ENCODE measurements at regions not wholly inside any gene's neighbourhood (a gene's known extent, or its start where the extent isn't known, plus 50 kb on each side); places are given as distances from the start of the nearest gene placed in this dataset.

DNA sequence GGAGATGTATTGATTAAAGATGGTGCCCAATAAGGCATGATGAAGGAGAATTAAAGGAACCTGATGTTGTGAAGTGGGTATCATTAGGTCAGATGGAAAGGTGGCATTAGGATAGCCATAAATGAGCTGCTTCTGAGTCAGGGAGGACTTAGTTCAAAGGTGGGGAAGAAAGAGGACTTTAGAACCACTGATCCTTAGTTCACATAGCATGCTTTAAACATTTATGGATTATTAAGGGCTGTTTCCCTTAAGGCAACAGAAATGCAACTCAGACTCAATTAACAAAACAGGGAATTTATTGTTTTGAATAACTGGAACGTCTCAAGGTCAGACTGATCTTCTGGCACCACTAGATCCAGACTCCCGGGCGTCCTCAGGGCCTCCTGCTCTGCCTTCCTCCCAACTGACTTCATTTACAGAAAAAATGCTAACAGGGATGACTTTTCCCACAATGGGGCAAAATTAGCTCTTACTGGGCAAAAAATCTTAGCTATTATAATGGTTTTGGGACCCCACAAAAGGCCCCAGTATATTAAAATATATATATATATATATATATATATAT lies 1526.0 kb downstream of the TBC1D22A start (continued):
- TF ChIP-seq, protein P1, sequence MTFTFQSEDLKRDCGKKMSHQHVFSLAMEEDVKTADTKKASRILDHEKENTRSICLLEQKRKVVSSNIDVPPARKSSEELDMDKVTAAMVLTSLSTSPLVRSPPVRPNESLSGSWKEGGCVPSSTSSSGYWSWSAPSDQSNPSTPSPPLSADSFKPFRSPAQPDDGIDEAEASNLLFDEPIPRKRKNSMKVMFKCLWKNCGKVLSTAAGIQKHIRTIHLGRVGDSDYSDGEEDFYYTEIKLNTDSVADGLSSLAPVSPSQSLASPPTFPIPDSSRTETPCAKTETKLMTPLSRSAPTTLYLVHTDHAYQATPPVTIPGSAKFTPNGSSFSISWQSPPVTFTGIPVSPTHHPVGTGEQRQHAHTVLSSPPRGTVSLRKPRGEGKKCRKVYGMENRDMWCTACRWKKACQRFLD (tag by site-specific recombination; IDR thresholded peaks at IDR 0.05) = no peak
- TF ChIP-seq GFI1B (tag by site-specific recombination; IDR thresholded peaks at IDR 0.05) = no peak
- no peak for TF ChIP-seq ZNF777 (tag by site-specific recombination; IDR thresholded peaks at IDR 0.05; ENCODE audit: borderline replicate concordance)
- no peak for TF ChIP-seq ZNF2 (tag by site-specific recombination; IDR thresholded peaks at IDR 0.05)

DNA sequence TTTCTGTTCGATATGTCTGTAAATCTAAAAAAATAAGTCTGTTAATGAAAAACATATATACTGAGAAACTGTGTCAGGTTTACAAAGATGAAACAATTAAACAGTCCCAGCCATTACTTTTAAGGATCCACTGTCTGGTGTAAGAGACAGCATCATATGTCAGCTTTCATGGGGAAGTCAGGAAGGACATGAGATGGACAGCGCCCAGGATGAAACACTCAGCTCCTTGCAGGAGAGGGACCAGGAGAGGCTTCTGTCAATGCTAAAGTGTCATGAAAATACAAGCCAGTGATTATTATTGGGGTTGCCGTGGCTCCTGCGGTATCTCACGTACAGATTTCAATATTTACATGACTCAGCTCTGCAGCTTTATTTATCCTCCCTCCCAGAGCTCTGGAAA lies 1524.6 kb downstream of the TBC1D22A start:
- TF ChIP-seq REPIN1 (tag by site-specific recombination; IDR thresholded peaks at IDR 0.05; ENCODE audit: low read depth) (no peak), SP7 (tag by site-specific recombination; IDR thresholded peaks at IDR 0.05) (no peak), SP3 (tag by site-specific recombination; IDR thresholded peaks at IDR 0.05) (no peak), MZF1 (tag by site-specific recombination; IDR thresholded peaks at IDR 0.05; ENCODE audit: borderline replicate concordance) (no peak), ZNF76 (tag by site-specific recombination; IDR thresholded peaks at IDR 0.05; ENCODE audit: borderline replicate concordance, low read depth) (no peak), YY1 (tag by site-specific recombination; IDR thresholded peaks at IDR 0.05) (no peak), ZNF777 (tag by site-specific recombination; IDR thresholded peaks at IDR 0.05; ENCODE audit: borderline replicate concordance) (no peak)
- TF ChIP-seq, protein P2, sequence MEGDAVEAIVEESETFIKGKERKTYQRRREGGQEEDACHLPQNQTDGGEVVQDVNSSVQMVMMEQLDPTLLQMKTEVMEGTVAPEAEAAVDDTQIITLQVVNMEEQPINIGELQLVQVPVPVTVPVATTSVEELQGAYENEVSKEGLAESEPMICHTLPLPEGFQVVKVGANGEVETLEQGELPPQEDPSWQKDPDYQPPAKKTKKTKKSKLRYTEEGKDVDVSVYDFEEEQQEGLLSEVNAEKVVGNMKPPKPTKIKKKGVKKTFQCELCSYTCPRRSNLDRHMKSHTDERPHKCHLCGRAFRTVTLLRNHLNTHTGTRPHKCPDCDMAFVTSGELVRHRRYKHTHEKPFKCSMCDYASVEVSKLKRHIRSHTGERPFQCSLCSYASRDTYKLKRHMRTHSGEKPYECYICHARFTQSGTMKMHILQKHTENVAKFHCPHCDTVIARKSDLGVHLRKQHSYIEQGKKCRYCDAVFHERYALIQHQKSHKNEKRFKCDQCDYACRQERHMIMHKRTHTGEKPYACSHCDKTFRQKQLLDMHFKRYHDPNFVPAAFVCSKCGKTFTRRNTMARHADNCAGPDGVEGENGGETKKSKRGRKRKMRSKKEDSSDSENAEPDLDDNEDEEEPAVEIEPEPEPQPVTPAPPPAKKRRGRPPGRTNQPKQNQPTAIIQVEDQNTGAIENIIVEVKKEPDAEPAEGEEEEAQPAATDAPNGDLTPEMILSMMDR (tag by site-specific recombination; IDR thresholded peaks at IDR 0.05) = no peak
- TF ChIP-seq, protein P3, sequence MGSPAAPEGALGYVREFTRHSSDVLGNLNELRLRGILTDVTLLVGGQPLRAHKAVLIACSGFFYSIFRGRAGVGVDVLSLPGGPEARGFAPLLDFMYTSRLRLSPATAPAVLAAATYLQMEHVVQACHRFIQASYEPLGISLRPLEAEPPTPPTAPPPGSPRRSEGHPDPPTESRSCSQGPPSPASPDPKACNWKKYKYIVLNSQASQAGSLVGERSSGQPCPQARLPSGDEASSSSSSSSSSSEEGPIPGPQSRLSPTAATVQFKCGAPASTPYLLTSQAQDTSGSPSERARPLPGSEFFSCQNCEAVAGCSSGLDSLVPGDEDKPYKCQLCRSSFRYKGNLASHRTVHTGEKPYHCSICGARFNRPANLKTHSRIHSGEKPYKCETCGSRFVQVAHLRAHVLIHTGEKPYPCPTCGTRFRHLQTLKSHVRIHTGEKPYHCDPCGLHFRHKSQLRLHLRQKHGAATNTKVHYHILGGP (tag by site-specific recombination; IDR thresholded peaks at IDR 0.05) = no peak
- Histone ChIP-seq H3K4me3 (ENCODE audit: low read depth, low read length) (no peak overlapping the region), H3K9me3 (ENCODE audit: control insufficient read depth, insufficient read depth, low read depth, low read length) (no peaks in the 10 kb centered on the region), H3K27ac (ENCODE audit: extremely low read depth, low read depth, low read length) (no peak overlapping the region), H3K36me3 (ENCODE audit: control insufficient read depth in 2 of 2, insufficient read depth in 1 of 2, low read length in 2 of 2) (no peaks in the 10 kb centered on the region), H3K4me1 (ENCODE audit: control insufficient read depth, insufficient read depth, low read length) (no peaks in the 10 kb centered on the region)
- POLR2A ChIA-PET = no interaction called here
- CTCF ChIA-PET = interaction anchor here (0.7 to 1.4 kb wide), 2 partner anchors 113 to 205 kb away, joined by 3 to 4 read pairs; no protein-coding TSS in a partner anchor

DNA sequence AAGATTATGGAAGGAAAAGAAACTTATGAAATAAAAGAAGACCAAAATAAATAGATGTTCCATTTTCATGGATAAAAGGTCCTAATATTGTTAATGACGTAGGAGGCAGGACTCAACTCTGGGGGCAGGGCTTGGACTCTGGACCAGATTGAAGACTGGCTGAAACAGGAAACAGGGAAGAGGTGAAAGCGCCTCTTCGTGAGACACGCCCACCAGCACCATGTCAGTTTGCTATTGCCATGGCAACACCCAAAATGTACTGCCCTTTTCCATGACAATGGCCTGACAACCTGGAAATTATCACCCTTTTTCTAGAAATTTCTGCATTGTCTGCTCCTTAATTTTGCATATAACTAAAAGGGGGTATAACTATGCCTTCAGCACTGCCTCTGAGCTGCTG lies 1522.2 kb downstream of the TBC1D22A start:
- TF ChIP-seq, protein P4, sequence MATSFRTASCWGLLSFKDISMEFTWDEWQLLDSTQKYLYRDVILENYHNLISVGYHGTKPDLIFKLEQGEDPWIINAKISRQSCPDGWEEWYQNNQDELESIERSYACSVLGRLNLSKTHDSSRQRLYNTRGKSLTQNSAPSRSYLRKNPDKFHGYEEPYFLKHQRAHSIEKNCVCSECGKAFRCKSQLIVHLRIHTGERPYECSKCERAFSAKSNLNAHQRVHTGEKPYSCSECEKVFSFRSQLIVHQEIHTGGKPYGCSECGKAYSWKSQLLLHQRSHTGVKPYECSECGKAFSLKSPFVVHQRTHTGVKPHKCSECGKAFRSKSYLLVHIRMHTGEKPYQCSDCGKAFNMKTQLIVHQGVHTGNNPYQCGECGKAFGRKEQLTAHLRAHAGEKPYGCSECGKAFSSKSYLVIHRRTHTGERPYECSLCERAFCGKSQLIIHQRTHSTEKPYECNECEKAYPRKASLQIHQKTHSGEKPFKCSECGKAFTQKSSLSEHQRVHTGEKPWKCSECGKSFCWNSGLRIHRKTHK (tag by site-specific recombination; IDR thresholded peaks at IDR 0.05) = no peak
- TF ChIP-seq ZNF274 (IDR thresholded peaks at IDR 0.05; ENCODE audit: low read length) (no peak), ZNF274 (tag by site-specific recombination; IDR thresholded peaks at IDR 0.05; ENCODE audit: borderline replicate concordance) (no peak), SP7 (tag by site-specific recombination; IDR thresholded peaks at IDR 0.05) (no peak), ZNF560 (tag by site-specific recombination; IDR thresholded peaks at IDR 0.05; ENCODE audit: borderline replicate concordance) (no peak), ZNF555 (tag by site-specific recombination; conservative IDR thresholded peaks at IDR 0.05) (no peak), REPIN1 (tag by site-specific recombination; IDR thresholded peaks at IDR 0.05; ENCODE audit: low read depth) (no peak), BCL11A (tag by site-specific recombination; IDR thresholded peaks at IDR 0.05; ENCODE audit: low read depth) (no peak), ZNF548 (tag by site-specific recombination; IDR thresholded peaks at IDR 0.05) (no peak), ZNF157 (tag by site-specific recombination; IDR thresholded peaks at IDR 0.05) (no peak)
- TF ChIP-seq, protein P5, sequence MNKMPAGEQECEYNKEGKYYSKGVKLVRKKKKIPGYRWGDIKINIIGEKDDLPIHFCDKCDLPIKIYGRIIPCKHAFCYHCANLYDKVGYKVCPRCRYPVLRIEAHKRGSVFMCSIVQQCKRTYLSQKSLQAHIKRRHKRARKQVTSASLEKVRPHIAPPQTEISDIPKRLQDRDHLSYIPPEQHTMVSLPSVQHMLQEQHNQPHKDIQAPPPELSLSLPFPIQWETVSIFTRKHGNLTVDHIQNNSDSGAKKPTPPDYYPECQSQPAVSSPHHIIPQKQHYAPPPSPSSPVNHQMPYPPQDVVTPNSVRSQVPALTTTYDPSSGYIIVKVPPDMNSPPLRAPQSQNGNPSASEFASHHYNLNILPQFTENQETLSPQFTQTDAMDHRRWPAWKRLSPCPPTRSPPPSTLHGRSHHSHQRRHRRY (tag by site-specific recombination; IDR thresholded peaks at IDR 0.05) = no peak
- TF ChIP-seq, protein P6, sequence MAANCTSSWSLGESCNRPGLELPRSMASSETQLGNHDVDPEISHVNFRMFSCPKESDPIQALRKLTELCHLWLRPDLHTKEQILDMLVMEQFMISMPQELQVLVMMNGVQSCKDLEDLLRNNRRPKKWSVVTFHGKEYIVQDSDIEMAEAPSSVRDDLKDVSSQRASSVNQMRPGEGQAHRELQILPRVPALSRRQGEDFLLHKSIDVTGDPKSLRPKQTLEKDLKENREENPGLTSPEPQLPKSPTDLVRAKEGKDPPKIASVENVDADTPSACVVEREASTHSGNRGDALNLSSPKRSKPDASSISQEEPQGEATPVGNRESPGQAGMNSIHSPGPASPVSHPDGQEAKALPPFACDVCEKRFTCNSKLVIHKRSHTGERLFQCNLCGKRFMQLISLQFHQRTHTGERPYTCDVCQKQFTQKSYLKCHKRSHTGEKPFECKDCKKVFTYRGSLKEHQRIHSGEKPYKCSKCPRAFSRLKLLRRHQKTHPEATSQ (tag by site-specific recombination; IDR thresholded peaks at IDR 0.05) = no peak
- Histone ChIP-seq H3K36me3 (ENCODE audit: control insufficient read depth in 2 of 2, insufficient read depth in 1 of 2, low read length in 2 of 2) (no peaks in the 10 kb centered on the region), H3K9me3 (ENCODE audit: control insufficient read depth, insufficient read depth, low read depth, low read length) (no peaks in the 10 kb centered on the region), H3K4me3 (ENCODE audit: low read depth, low read length) (no peak overlapping the region), H3K4me1 (ENCODE audit: control insufficient read depth, insufficient read depth, low read length) (no peaks in the 10 kb centered on the region), H3K27ac (ENCODE audit: extremely low read depth, low read depth, low read length) (no peak overlapping the region)
- ChIA-PET POLR2A (no interaction called here), CTCF (no interaction called here)
